ENCODE measurements at regions not wholly inside any gene's neighbourhood (a gene's known extent, or its start where the extent isn't known, plus 50 kb on each side); places are given as distances from the start of the nearest gene placed in this dataset.

DNA sequence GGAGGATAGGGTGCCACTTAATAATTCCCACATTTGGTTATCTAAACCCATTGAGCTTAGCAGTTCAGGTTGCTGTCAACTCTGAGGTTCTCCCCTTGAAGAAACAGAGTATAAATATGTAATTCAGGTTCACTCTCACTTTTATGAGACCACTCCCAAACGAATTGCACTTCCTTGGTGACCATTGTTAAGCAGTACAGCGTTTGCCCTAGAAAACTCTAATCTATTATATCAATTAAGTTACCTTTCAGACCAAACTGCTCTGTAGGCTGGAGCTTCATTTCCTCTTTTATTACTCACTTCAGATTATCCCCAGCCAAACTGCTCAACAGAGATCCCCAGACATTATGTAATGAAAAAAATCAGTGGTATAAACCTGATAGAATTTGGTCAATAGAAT lies 1317.0 kb upstream of the ACO1 start:
- no peak overlapping the region for H4K8ac ChIP-seq (ENCODE audit: low read length)
- H3K18ac ChIP-seq (ENCODE audit: low read depth in 1 of 2, low read length in 2 of 2): no peak overlapping the region
- H2AK5ac ChIP-seq (ENCODE audit: low read length, severe bottlenecking): no peak overlapping the region
- H3K9ac ChIP-seq (ENCODE audit: low read length): no peak overlapping the region
- no peak overlapping the region for H4K91ac ChIP-seq (ENCODE audit: low read length)
- no peak overlapping the region for H3K4me3 ChIP-seq (ENCODE audit: insufficient read depth in 1 of 2, low read depth in 1 of 2, low read length in 2 of 2)
- no peaks in the 10 kb centered on the region for H3K36me3 ChIP-seq (ENCODE audit: control insufficient read depth in 1 of 2, insufficient read depth in 2 of 2, low read depth in 1 of 2, low read length in 2 of 2)
- H2BK15ac ChIP-seq (ENCODE audit: low read depth, poor library complexity, severe bottlenecking): no peak overlapping the region
- H3K23ac ChIP-seq (ENCODE audit: low read length in 2 of 2): no peak overlapping the region
- peaks cover 4% of the 10 kb centered on the region for H3K9me3 ChIP-seq (ENCODE audit: control insufficient read depth, low read length)
- H2AFZ ChIP-seq (ENCODE audit: low read depth, low read length): no peak overlapping the region
- no peaks in the 10 kb centered on the region for H3K4me1 ChIP-seq (ENCODE audit: control insufficient read depth, insufficient read depth, low read depth, low read length)
- H3K27me3 ChIP-seq (ENCODE audit: control insufficient read depth in 1 of 2, insufficient read depth in 1 of 2, low read length in 2 of 2): no peaks in the 10 kb centered on the region
- H3K4ac ChIP-seq (ENCODE audit: low read depth in 1 of 2, low read length in 2 of 2): no peak overlapping the region
- no peak overlapping the region for H3K27ac ChIP-seq (ENCODE audit: low read length, poor library complexity, severe bottlenecking)
- no peak overlapping the region for H3K4me2 ChIP-seq (ENCODE audit: low read length, poor library complexity, severe bottlenecking)
- no peak overlapping the region for H2BK12ac ChIP-seq (ENCODE audit: low read length in 2 of 2)
- DNase-seq: no peak
- H2BK120ac ChIP-seq (ENCODE audit: low read depth, low read length): no peak overlapping the region
- no peaks in the 10 kb centered on the region for H3K79me1 ChIP-seq (replicated peaks; ENCODE audit: low read length, poor library complexity, severe bottlenecking)
- WGBS: 26% methylated on average over 2 of the region's 2 CpGs
- H3K14ac ChIP-seq (ENCODE audit: low read length in 2 of 2): no peak overlapping the region
- no peak overlapping the region for H2BK5ac ChIP-seq (ENCODE audit: low read depth, low read length, poor library complexity, severe bottlenecking)

DNA sequence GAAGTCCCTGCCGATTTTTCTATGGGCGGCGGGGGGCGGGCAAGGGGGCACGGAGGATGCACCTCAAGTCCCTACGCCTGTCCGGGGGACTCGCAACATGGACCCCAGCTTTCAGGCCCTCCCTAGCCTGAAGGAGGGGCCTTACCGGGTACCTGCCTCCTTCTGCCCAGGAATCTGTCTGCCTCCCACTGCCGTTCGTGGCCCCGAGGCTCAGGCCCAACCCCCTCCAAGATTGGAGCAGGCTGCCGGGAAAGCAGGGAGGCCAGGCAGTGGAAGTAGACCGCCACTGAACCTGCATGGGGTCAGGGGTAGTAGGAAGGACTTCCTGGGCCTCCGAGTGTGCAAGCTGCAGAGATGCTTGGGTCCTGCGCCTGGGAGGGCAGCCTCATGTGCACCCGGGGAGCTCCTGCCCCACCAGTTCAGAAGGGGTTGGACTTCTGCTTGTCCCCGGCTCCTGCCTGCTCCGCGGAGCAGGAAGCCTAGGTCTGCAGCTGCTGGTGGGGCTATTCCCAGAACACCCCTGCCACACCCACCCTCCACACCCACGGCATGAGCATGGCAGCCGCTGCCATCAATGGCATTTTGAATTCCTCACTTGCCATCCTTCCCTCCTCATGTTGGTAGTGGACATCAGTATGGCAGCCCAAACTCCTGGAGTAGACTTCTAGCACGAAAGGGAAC lies 1312.7 kb upstream of the ACO1 start:
- H2AFZ ChIP-seq (ENCODE audit: low read depth, low read length): no peak overlapping the region
- H3K79me1 ChIP-seq (replicated peaks; ENCODE audit: low read length, poor library complexity, severe bottlenecking): no peaks in the 10 kb centered on the region
- H3K9me3 ChIP-seq (ENCODE audit: control insufficient read depth, low read length): peaks cover 4% of the 10 kb centered on the region
- no peak overlapping the region for H3K9ac ChIP-seq (ENCODE audit: low read length)
- no peak overlapping the region for H4K91ac ChIP-seq (ENCODE audit: low read length)
- H2BK5ac ChIP-seq (ENCODE audit: low read depth, low read length, poor library complexity, severe bottlenecking): no peak overlapping the region
- H4K8ac ChIP-seq (ENCODE audit: low read length): no peak overlapping the region
- no peak overlapping the region for H3K4me2 ChIP-seq (ENCODE audit: low read length, poor library complexity, severe bottlenecking)
- H3K27me3 ChIP-seq (ENCODE audit: control insufficient read depth in 1 of 2, insufficient read depth in 1 of 2, low read length in 2 of 2): no peaks in the 10 kb centered on the region
- no peak overlapping the region for H3K14ac ChIP-seq (ENCODE audit: low read length in 2 of 2)
- H3K23ac ChIP-seq (ENCODE audit: low read length in 2 of 2): no peak overlapping the region
- no peak overlapping the region for H3K27ac ChIP-seq (ENCODE audit: low read length, poor library complexity, severe bottlenecking)
- 86% methylated on average over 23 of the region's 23 CpGs for WGBS
- H3K4me3 ChIP-seq (ENCODE audit: insufficient read depth in 1 of 2, low read depth in 1 of 2, low read length in 2 of 2): no peak overlapping the region
- no peak overlapping the region for H2BK12ac ChIP-seq (ENCODE audit: low read length in 2 of 2)
- H3K4me1 ChIP-seq (ENCODE audit: control insufficient read depth, insufficient read depth, low read depth, low read length): no peaks in the 10 kb centered on the region
- no peak overlapping the region for H2AK5ac ChIP-seq (ENCODE audit: low read length, severe bottlenecking)
- H3K4ac ChIP-seq (ENCODE audit: low read depth in 1 of 2, low read length in 2 of 2): no peak overlapping the region
- DNase-seq: no peak
- no peak overlapping the region for H2BK15ac ChIP-seq (ENCODE audit: low read depth, poor library complexity, severe bottlenecking)
- H2BK120ac ChIP-seq (ENCODE audit: low read depth, low read length): no peak overlapping the region
- H3K36me3 ChIP-seq (ENCODE audit: control insufficient read depth in 1 of 2, insufficient read depth in 2 of 2, low read depth in 1 of 2, low read length in 2 of 2): no peaks in the 10 kb centered on the region
- H3K18ac ChIP-seq (ENCODE audit: low read depth in 1 of 2, low read length in 2 of 2): no peak overlapping the region

DNA sequence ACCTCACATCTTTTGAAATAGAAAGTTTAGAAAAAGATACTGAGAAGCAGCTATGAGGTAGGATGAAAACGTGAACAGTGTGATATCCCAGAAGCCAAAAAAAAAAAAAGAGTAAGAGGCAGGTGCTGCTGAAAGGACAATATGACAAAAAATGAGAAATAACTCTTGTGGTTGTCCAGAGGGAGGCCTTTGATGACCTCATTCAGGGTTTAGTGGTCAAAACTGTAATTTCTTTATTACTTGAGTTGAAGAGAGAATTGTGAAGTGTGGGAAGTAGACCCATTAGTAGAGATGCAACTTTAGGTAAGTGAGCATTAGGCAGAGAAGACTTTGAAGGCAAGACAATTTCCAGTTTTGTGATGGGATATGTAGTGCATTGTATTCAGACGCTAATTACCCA lies 1306.3 kb upstream of the ACO1 start:
- Histone ChIP-seq H2BK12ac (ENCODE audit: low read length in 2 of 2) (no peak overlapping the region), H2BK120ac (ENCODE audit: low read depth, low read length) (no peak overlapping the region), H3K9ac (ENCODE audit: low read length) (no peak overlapping the region), H4K8ac (ENCODE audit: low read length) (no peak overlapping the region), H3K4ac (ENCODE audit: low read depth in 1 of 2, low read length in 2 of 2) (no peak overlapping the region), H2BK5ac (ENCODE audit: low read depth, low read length, poor library complexity, severe bottlenecking) (no peak overlapping the region), H3K4me3 (ENCODE audit: insufficient read depth in 1 of 2, low read depth in 1 of 2, low read length in 2 of 2) (no peak overlapping the region), H2BK15ac (ENCODE audit: low read depth, poor library complexity, severe bottlenecking) (no peak overlapping the region), H3K36me3 (ENCODE audit: control insufficient read depth in 1 of 2, insufficient read depth in 2 of 2, low read depth in 1 of 2, low read length in 2 of 2) (no peaks in the 10 kb centered on the region), H3K27me3 (ENCODE audit: control insufficient read depth in 1 of 2, insufficient read depth in 1 of 2, low read length in 2 of 2) (no peaks in the 10 kb centered on the region), H3K79me1 (replicated peaks; ENCODE audit: low read length, poor library complexity, severe bottlenecking) (no peaks in the 10 kb centered on the region), H4K91ac (ENCODE audit: low read length) (no peak overlapping the region), H3K9me3 (ENCODE audit: control insufficient read depth, low read length) (no peaks in the 10 kb centered on the region), H3K14ac (ENCODE audit: low read length in 2 of 2) (no peak overlapping the region), H3K4me1 (ENCODE audit: control insufficient read depth, insufficient read depth, low read depth, low read length) (no peaks in the 10 kb centered on the region), H3K18ac (ENCODE audit: low read depth in 1 of 2, low read length in 2 of 2) (no peak overlapping the region), H3K4me2 (ENCODE audit: low read length, poor library complexity, severe bottlenecking) (no peak overlapping the region), H3K27ac (ENCODE audit: low read length, poor library complexity, severe bottlenecking) (no peak overlapping the region), H2AK5ac (ENCODE audit: low read length, severe bottlenecking) (no peak overlapping the region), H3K23ac (ENCODE audit: low read length in 2 of 2) (no peak overlapping the region), H2AFZ (ENCODE audit: low read depth, low read length) (no peak overlapping the region)
- DNase-seq: no peak
- 45% methylated on average over 1 of the region's 2 CpGs for WGBS

DNA sequence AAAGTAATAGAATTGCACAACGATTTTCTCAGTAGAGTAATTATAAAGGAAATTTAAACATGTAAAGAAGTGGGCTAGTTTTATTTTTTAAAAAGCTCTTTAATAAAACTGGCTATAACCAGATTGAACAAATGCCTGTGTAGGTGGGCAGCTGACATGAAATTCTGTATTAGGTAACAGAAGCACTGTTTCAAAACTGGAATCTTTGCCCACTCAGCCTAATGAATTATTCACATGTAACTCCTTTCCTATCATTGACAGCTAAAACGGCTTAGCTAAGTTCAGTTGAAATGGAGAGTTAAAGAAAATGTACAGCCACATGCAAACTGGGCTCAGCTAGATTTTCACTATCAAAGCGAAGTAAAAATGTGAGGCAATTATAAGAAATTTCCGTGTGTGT lies 1300.1 kb upstream of the ACO1 start:
- H3K18ac ChIP-seq (ENCODE audit: low read depth in 1 of 2, low read length in 2 of 2): no peak overlapping the region
- H2AK5ac ChIP-seq (ENCODE audit: low read length, severe bottlenecking): no peak overlapping the region
- no peaks in the 10 kb centered on the region for H3K36me3 ChIP-seq (ENCODE audit: control insufficient read depth in 1 of 2, insufficient read depth in 2 of 2, low read depth in 1 of 2, low read length in 2 of 2)
- no peak overlapping the region for H3K4me2 ChIP-seq (ENCODE audit: low read length, poor library complexity, severe bottlenecking)
- no peaks in the 10 kb centered on the region for H3K4me1 ChIP-seq (ENCODE audit: control insufficient read depth, insufficient read depth, low read depth, low read length)
- no peak overlapping the region for H2BK120ac ChIP-seq (ENCODE audit: low read depth, low read length)
- no peak for DNase-seq
- no peaks in the 10 kb centered on the region for H3K9me3 ChIP-seq (ENCODE audit: control insufficient read depth, low read length)
- no peak overlapping the region for H3K4me3 ChIP-seq (ENCODE audit: insufficient read depth in 1 of 2, low read depth in 1 of 2, low read length in 2 of 2)
- no peak overlapping the region for H4K8ac ChIP-seq (ENCODE audit: low read length)
- no peak overlapping the region for H3K4ac ChIP-seq (ENCODE audit: low read depth in 1 of 2, low read length in 2 of 2)
- no peaks in the 10 kb centered on the region for H3K79me1 ChIP-seq (replicated peaks; ENCODE audit: low read length, poor library complexity, severe bottlenecking)
- no peak overlapping the region for H3K23ac ChIP-seq (ENCODE audit: low read length in 2 of 2)
- H3K27me3 ChIP-seq (ENCODE audit: control insufficient read depth in 1 of 2, insufficient read depth in 1 of 2, low read length in 2 of 2): no peaks in the 10 kb centered on the region
- 100% methylated on average over 1 of the region's 4 CpGs for WGBS
- no peak overlapping the region for H2BK12ac ChIP-seq (ENCODE audit: low read length in 2 of 2)
- no peak overlapping the region for H2AFZ ChIP-seq (ENCODE audit: low read depth, low read length)
- H4K91ac ChIP-seq (ENCODE audit: low read length): no peak overlapping the region
- no peak overlapping the region for H2BK15ac ChIP-seq (ENCODE audit: low read depth, poor library complexity, severe bottlenecking)
- no peak overlapping the region for H3K27ac ChIP-seq (ENCODE audit: low read length, poor library complexity, severe bottlenecking)
- no peak overlapping the region for H3K9ac ChIP-seq (ENCODE audit: low read length)
- no peak overlapping the region for H3K14ac ChIP-seq (ENCODE audit: low read length in 2 of 2)
- no peak overlapping the region for H2BK5ac ChIP-seq (ENCODE audit: low read depth, low read length, poor library complexity, severe bottlenecking)
